NOMO-1 treated with DMSO at 0.1 percent for 48 hours (cell line): ENCODE measurements at regions not wholly inside any gene's neighbourhood (a gene's known extent, or its start where the extent isn't known, plus 50 kb on each side); places are given as distances from the start of the nearest gene placed in this dataset.

ENCODE experiments used
- DNase-seq: peaks from one replicate; lab custom pipeline; 2025; ENCODE audit not compliant: unreplicated experiment; lab: John Stamatoyannopoulos, UW

GRCh38 chr14:99024926-99025325 is 247.1 kb downstream of the BCL11B start:
- DNase-seq = no peak

GRCh38 chr14:99025418-99025817 is 246.6 kb downstream of the BCL11B start:
- DNase-seq = no peak

DNA sequence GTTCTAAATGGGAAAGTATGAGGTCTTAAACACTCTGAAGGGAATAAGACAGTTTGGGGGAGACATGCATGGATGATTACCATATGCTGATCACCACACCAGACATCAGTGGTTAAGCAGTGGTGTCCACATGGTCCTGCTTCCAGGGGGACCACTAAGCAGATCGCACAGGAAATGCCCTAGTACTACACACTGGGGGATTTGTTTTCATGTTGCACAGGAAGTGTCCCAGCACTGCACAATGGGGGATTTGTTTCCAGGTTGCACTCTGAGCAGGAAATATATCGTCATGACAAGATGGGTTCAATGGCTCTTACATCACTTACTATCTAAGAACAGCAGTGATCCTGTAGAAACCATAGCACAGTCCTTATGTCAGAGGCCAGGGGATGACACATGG is 245.5 kb downstream of the BCL11B start:
- DNase-seq = no peak

GRCh38 chr14:99028041-99028440 is 244.0 kb downstream of the BCL11B start:
- no peak for DNase-seq

DNA sequence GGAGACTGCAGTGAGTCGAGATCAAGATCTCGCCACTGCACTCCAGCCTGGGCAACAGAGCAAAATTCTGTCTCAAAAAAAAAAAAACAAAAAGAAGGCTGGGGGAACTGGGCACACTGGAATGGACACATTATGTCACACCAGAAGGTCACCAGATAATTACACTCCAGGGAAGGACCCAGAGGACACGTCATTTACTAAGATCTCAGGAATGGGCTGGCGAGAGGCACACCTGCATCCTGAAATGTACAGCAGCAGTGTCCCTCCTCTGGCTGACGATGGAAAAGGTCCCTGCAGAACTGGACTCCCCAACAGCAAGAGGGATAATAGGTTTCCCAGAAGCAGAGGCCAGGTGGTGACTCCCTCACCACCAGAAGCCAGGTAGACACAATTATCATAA is 243.5 kb downstream of the BCL11B start:
- DNase-seq = no peak

DNA sequence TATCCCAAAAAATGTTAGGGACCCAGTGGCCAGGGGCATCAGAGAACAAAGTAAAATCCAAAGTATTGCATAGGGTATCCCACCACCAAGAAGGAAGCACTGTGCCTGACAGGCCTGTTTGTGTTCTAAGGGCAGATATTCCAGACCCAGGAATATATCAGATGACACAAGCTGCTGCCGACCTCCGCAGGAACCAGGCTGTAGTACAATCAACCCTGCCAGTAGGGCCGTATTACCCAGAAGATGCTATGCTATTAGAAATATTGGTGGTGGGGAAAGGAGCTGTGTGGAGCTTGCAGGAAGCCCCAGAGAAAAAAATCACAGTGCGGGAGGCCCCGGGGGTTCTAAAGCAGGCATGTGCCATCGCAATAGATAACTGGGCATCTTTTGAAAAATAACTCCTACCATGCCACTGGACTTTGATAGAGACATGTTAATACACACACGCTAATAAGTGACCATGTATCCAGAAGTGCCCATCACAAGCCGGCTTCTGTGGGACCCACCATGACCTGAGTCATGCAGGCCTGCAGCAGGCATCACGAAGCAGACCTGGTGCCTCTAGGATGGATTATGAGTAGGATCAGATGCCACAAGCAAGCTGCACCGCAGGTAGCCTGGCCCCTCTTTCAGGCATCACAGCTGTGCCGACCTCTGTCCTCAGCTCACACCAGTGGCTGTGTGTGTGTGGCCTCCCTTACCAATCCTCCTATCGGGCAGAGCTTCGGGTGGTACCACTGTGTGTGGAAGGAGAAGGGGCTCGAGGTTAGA is 242.7 kb downstream of the BCL11B start:
- no peak for DNase-seq

GRCh38 chr14:99029916-99030305 is 242.1 kb downstream of the BCL11B start:
- no peak for DNase-seq

GRCh38 chr14:99030454-99030853 is 241.5 kb downstream of the BCL11B start:
- DNase-seq = no peak

DNA sequence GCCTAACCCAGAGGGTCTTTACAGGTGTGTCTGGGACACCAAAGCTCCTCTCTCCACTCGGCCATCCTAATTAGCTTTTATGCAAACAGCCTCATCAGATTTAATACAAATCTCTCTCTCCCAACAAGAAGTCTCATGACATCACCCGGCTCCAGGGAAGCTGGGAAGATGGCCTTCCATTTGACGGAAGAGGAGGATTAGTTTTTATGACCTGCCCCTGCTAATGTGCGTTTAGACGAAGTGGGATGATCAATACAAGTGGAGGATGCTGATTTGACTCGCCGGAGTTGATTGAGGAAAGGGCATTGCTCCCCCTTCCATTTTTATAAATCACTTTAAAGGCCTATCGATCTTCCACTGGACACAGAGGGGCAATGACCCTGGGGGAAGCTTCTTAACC is 239.2 kb downstream of the BCL11B start:
- DNase-seq = no peak

DNA sequence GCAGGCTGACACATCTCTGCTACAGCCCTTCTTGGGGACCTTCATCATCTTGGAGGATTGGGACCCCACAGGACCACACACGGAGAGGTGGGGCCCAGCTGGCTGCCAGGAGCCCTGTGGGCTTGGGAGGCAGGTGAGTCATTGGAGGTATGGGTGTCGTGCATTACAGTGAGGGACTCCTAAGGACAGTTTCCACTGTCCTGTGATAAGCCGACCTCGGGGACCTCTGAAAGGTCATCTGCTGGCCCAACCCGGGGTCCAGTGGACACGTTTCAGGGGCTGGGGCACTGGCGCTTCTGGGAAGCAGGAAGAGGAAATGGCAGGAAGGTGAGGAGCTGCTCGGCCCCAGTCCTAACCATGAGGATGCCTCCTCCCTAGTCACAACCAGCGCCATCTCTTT is 238.0 kb downstream of the BCL11B start:
- no peak for DNase-seq

DNA sequence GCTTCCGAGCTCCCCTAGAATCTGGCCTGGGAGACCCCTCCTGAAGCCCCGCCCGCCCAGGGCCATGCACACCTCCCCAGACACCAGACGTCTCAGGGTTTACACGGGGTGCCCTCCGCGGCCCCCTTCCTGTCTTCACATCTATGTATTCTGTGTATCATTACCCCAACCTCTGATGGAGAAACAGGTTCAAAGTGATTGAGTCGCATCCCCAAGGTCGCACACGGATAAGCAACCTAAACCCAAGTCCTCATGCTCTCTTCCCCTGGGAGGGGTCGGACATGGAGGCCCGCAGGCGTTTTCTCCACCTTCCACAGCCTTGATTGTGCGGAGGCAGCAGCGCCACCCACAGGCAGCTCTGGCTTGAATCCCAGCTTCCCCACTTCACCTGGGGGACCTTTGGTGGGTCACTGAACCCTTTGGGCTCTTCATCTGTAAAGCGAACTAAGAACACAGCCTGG is 237.3 kb downstream of the BCL11B start:
- DNase-seq = no peak

- peak; percentile 58 for DNase-seq
These were observed 236.7 kb downstream of the BCL11B start for GRCh38 chr14:99035268-99035667.

DNA sequence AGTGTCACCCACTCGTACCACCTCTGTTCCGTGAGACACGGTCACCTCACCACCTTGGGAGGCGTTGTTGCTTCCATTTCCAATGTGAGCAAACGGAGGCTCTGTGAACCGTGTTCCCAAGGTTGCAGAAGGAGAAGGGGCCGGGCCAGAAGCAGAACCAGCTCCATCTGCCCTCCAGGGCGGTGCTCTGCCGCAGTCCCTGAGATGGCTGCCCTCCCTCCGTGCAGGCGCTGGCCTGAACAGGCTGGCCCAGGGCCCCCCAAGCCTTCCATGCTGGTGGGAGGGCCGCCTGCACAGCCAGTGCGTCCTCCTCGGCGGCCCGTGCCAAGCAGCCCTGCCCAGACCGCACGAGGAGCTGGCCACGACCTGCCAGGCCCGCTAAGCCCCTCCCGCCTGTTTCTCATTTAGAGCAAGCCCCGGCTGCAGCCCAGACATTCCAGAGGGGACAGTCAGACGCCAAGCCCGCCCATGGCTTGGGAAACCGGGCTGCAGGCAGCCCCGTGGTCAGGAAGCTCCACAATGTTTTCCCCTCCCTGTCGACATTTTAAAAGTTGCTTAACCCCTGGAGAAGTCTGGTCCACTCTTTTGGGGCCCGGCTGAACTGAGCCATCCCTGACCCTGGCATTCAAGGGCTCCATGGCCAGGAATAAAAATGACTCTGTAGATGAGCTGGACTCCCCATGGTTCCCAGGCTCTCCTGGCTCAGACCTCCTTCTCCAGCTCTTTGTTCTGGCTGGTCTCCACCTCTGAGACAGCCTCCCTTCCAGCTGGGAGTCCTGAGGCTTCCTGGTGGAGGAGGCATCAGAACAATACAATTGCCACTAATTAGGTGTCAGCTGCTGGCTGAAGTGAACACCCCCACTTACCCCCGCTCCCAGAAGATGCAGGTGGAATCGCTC is 236.0 kb downstream of the BCL11B start:
- DNase-seq = peak; percentile 26

DNA sequence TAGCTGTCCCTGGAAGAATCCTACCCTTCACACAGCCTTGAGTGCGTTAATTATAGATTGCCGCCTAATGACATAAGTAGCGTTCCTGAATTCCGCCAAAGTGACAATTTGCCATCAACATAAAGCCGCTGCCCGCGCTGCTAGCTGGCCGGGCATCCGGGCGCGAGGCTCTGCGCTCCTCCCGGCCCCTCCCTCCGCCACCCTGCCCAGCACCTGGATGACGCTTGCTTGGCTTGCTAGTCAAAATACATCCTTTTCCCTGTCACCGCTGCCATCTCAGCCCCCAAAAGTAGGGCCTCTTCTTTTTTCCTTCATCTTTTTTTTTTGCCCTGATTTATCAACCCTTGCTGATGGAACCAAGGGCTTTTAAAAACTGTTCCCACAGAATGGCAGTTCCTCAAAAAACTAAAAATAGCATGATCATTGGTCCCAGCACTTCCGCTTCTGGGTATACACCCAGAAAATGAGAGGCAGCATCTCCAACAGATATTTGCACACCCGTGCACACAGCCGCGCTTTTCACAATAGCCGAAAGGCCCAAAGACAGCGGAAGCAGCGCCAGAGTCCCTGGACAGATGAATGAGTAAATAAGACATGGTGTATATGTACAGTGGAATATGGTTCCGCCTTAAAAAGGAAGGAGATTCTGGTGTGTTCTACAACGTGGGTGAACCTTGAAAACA is 235.2 kb downstream of the BCL11B start:
- DNase-seq = peak; percentile 83

GRCh38 chr14:99037326-99037725 is 234.7 kb downstream of the BCL11B start:
- DNase-seq = peak; percentile 48

DNA sequence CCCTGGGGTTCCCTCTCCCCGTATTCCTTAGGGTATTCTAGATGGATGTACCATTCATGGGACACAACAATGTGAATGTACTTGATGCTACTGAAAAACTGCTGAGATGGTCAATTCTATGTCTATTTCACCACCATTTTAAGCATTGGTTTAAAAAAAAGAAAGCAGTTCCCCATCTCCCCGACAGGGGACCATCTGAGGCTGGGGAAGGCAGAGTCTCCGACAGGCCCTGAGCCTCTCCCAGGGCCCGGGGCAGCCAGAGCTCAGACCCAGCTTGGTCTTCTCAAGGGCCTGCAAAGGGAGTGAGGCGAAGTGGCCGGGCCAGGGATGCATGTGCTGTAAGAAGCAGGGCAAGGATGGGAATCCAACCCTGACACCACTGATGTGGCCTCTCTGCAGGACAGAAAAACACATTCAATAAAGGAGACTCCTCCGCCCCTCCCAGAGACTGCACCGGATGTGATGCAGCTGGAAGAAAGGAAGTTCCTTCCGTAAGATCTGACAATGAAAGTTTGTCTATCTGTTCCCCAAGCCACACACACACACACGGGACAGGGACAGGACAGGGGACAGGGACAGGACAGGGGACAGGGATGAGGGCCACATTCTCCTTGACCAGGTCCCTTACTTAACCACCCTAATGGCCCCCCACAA is 234.1 kb downstream of the BCL11B start:
- no peak for DNase-seq

- DNase-seq = no peak
These were observed 233.6 kb downstream of the BCL11B start for GRCh38 chr14:99038431-99038820.

DNA sequence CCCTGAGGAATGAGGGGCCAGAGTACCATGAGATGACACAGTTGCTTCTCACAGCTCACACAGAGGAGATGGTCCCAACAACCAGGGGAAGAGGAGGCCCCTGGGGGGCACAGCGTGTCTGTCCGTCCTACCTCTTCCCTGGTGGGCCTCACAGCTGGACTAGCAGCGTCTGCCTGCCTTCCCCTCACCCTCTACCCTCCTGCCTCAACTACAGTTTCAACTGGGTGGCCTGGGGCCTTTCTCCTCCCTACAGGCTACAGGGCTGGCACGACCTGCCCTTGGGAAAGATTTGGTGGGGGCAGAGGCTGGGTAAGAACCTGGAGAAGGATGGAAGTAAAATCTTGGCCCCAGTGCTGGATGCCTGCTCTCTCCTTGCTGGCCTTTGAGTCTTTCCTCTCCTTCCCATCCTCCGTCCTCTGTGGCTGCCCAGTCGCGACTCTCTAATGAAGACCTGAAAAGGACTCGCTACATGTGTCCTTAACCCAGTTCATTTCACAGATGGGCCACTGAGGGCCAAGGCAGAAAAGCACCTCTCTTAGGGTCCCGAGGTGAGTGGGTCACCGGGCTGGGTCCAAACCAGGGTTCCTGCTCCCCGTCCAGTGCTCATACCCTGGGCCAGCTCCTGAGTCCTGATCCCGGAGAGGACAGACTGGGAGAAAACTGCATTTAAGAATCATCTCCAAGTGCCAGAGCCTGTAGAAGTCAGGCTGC is 232.5 kb downstream of the BCL11B start:
- DNase-seq = no peak

DNA sequence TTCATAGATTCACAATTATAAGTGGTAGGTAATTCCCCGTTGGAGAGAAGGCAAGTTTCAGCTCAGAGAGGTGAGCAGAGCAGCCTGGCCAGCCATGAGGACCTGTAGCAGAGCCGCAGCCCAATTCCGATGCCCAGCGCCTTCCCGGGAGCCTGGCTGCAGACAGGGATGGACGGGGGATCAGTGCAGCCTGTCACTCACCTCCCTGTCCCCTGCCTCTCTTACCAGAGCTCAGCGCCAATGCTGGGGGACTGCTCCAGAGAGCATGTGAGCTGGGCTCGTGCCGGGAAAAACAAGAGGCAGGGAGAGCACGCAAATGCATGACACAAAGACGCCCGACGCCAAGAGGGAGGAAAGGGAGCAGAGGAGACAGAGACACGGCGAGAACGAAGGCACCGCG is 231.9 kb downstream of the BCL11B start:
- DNase-seq = no peak

GRCh38 chr14:99040711-99041110 is 231.3 kb downstream of the BCL11B start:
- no peak for DNase-seq
